Hepatic stellate cell (primary cell): ENCODE measurements at regions not wholly inside any gene's neighbourhood (a gene's known extent, or its start where the extent isn't known, plus 50 kb on each side); places are given as distances from the start of the nearest gene placed in this dataset.

Source experiments
- DNase-seq: peaks from one replicate; pipeline ENCODE4 v3.0.0; 2011; ENCODE audit warnings: low spot score

DNA sequence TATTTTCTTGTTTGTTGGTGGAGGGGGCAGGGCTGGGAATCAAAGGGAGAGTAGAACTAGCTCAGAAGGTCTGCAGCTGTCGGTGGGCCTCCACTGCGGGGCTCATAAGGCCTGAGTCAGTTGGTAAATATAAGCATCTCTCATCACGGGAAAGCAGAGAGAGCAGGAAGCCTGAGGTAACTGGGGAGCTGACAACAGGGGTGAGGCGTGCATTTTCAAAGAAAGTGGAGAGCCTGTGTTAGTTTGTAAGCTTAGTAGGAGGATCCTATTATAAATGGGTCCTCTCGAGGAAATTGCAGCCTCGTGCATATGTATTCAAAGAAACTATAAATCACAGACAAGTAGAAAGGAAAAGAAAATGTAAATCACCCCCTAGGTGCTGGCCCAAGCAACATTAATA is 221.0 kb upstream of the CDH13 start:
- no peak for DNase-seq

- no peak for DNase-seq
These were observed 222.0 kb upstream of the CDH13 start for GRCh38 chr16:82404586-82405315.

DNA sequence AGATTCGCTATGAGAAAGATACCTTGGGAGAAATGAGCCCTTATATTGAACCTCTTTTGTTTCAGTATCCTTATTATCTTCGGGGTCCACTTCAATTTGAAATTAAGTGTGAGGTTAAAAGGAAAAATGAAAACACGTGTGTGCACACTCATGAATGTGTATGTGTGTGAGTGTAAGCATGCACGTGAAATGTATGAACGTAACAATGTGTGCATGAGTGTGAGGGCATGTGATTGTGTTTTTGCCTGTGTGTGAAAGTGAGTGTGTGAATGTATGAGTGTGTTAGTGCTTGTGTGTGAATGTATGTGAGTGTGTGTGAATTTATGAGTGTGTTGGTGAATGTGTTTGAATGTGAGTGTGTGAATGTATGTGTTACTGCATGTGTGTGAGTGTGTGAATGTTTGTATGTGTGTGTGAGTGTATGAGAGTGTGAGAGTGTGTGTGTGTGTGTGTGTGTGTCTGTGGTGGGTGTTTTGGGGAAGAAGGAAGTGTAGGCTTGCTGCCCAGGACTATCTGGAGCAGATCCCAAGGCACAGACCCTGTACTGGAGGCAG is 224.0 kb upstream of the CDH13 start:
- no peak for DNase-seq

DNA sequence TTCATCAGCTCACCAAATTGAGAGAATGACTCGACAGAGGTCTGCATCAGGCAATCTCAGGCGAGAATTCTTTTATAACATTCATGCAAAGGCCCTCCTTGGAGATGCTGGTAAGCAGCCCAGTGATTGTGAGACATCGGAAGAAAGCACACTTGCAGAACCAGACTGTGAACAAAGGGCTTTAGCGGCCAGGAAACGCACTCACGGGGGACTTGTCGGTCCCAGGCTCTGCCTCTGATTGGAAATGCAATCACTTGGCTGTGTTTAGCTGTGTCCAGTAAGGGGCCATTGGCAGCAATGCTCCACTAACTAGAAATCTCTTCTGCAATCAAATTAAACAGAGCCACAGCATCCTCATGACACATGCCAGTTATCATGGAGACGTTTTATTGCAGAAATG is 226.7 kb upstream of the CDH13 start:
- DNase-seq: no peak

DNA sequence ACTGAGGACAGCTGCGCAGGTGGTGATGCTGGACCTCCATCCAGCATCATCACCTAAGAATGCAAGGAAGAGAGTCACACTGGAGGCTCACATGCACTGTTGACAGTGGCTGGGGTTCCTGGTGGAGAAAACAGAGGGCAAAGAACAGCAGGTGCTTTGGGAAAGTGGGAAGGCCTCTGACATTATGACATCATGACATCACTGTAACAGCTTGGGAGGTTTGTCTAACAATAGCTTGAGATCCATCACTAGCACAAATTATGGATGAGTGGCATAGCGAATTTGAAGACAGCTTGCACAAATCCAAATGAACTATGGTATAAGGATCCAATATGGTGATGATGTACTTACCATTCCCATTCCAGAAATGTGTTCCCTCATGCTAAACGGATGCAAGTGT is 226.5 kb upstream of the MPHOSPH6 start:
- no peak for DNase-seq

DNA sequence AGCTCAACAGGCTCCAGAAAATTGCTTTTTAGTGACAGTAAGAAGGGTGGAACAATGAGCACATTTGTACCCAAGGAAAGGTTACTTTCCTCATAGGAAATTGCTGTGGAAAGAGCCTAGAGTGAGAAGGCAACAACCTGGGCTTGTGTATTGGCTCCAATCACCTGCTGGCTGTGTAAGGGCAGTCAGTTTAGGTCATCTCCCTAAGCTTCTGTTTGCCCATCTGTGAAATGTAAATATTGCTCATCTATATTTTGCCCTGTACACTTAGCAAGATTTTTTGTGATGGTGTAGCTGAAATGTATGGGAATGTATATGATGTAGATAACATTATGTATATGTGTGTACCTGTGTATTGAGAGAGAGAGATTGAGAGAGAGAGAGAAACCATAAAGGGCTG is 225.2 kb upstream of the MPHOSPH6 start:
- no peak for DNase-seq

- no peak for DNase-seq
These were observed 221.7 kb upstream of the MPHOSPH6 start for GRCh38 chr16:82391690-82392089.

GRCh38 chr16:82389956-82390650 is 220.1 kb upstream of the MPHOSPH6 start:
- no peak for DNase-seq

DNA sequence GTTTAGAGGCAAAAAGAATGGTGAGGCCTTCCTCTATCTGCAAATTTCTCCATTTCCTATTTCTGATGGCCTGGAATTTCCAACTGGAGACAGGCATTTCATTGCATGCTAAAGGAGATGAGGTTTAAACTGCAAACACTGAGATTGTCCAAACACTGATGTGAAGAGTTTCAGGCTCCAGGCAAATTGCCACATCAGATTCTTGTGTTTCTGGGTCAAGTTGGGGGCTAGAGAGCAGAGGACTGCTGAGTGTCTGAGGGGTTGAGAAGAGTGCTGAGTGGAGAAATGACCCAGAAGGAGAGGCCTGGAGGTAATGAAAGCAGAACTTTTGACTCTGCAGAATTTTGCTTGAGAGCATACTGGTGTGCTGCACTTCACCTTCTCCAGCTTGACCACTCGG is 216.7 kb upstream of the MPHOSPH6 start:
- DNase-seq: no peak

GRCh38 chr16:82384949-82385348 is 214.9 kb upstream of the MPHOSPH6 start:
- no peak for DNase-seq

GRCh38 chr16:82384017-82384416 is 214.0 kb upstream of the MPHOSPH6 start:
- DNase-seq: no peak

DNA sequence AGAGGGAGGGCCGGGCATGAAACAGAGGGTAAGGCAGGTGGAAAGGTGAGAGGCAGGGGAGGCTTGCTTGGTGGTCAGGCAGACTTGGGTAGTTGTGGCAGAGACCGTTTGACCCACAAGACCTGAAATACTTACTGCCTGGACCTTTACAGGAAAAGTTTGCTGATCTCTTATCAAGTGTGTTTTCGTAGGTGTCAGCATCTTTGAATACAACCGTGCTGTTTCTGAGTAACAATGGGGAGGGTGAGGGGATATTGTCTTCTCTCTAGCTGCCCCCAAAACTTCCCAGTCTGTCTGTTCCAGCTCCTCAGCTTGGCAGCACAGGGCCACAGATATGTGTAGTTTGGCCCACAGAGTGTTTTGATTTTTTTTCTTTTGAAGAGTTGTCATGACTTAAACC is 212.5 kb upstream of the MPHOSPH6 start:
- no peak for DNase-seq

DNA sequence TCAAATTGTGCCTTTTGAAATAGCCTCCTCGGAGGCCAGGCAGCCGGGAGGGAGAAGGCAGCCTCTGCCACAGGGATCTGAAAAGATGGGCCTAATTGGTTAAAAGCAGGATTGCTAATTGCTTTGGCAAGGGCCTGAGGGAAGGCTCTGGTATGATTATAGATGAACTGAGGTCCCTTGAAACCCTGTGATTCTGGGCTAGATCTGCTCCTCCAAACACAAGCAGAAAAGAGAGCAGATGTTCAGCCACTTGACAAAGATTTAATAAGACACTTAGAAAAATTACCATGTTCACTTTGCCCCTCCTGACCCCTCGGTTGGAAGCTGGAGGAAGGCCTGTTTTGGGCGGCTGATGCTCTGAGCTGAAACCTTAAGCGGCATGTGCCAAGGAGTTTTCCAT is 209.5 kb upstream of the MPHOSPH6 start:
- no peak for DNase-seq

DNA sequence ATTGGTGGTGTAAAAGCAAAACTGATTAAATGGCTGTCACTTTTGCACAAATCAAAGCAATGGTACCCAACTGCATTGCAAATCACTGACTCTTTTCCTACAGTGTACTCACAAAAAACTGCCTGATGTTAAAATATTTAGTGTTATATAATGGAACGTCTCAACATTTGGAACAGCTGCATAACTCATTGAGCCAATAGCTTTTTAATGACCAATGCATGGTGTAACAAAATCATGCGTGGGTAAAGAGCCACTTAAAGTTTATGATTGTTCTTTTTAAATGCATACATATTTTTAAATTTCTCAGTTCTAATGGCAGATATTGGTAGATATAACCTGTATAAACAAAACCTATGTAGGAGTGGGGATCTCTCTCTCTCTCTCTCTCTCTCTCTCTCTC is 204.0 kb upstream of the MPHOSPH6 start:
- DNase-seq: no peak

DNA sequence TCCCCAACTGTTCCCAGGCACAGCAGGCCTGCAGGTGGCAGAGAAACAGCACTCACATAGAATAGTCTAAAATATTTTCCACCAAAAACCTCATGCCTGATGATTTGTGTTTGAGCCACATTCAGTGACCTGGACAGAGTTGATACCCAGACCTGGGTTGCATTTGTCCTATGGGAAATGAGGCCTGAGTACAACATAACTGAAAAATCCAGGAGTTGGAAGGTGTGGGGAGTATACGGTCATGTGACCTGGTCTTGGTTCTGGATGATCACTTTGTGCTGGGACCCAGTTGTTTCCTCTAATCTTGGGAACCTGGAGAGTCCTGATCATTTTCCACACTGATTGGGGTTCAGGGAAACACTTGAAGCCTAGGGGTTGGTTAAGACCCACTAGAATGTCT is 200.3 kb upstream of the MPHOSPH6 start:
- no peak for DNase-seq

GRCh38 chr16:82368041-82368440 is 198.0 kb upstream of the MPHOSPH6 start:
- DNase-seq: peak; percentile 30

GRCh38 chr16:82366462-82366861 is 196.4 kb upstream of the MPHOSPH6 start:
- DNase-seq: no peak

- no peak for DNase-seq
These were observed 194.7 kb upstream of the MPHOSPH6 start for GRCh38 chr16:82364690-82365089.

GRCh38 chr16:82363026-82363816 is 193.2 kb upstream of the MPHOSPH6 start:
- no peak for DNase-seq

DNA sequence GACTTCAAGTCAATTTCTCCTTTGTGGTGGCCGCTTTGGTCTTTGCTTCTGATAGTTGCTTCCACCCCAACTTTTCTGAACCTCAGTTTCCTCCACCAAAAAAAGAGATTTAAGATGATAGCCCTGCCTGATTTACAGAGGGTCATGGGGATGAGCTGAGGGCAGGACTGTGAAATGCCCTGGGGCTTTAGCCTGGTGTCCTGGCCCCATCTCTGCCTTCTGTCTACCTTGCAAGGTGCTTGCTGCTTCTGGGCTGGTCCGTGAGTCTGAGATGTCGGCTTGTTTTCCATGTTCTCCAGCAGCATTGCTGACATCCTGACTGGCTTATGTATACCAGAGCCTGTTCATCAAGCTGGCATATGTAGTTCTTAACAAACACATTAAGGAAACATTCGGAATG is 191.9 kb upstream of the MPHOSPH6 start:
- DNase-seq: no peak

DNA sequence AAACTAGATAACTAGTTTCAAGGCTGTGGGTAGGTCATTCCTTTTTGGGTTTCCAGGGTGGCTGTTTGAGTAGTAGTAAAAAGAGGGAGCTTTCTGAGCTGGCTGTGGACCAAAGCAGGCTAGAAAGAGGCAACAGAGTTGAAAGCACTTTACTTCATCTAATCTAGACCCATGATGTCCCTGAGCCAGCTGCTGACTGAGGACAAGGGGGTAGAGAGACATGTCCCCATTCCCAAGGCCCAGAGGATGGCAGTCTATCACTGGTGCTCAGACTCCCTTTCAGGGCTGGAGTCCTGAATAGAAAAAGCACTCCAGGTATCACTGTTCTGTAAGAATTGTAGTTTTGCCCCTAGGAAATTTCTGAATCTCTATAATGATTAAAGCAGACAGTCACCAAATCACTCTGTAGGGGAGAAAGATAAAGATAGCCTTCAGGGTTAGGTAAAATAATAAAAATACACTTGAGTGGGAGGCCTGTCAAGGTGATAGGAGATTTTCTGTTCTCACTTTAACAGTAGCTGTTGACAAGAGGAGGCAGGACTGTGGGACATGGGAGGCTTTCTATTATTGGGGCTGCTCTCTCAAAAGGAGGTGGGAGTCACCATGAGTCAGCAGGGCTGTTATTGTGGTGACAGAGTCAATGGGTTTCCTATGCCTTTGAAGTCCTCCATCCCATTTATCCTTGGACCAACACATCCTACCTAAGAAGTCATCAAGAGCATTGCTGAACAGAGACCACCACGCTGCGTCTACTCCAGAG is 190.2 kb upstream of the MPHOSPH6 start:
- DNase-seq: no peak

DNA sequence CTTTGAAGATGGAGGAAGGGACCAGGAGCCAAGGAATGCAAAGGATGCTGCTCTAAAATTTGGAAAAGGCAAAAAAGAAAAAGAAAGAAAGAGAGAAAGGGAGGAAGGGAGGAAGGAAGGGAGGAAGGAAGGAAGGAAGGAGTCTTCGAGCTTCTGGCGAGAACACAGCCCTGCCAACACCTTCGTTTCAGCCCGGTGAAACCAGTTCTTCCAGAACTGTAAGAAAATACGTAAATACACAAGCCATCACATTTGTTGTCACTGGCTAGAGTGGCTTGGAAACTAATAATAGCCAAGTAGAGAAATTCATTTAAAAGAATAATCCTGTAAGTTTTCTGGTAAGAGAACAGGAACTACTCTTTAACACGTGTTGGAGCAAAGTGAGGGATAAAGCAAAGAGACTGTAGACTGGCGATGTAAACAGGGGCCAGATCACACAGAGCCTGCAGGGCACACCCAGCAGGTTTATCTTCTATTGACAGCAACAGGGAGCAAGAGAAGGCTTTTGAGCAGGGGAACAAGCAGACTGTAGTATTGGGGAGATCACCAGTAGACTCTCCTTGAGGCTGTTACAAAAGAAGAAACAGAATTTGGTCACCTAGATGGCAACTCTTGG is 188.7 kb upstream of the MPHOSPH6 start:
- DNase-seq: no peak
